GM21515 (cell line): ENCODE measurements at regions not wholly inside any gene's neighbourhood (a gene's known extent, or its start where the extent isn't known, plus 50 kb on each side); places are given as distances from the start of the nearest gene placed in this dataset.
"Not testable (repeated sequence)": the region's sequence is repeated elsewhere in the genome, so short reads cannot be mapped to it uniquely, and the experiment has no call there.

Experiments
- ATAC-seq: cut with Tn5 transposase; IDR thresholded peaks from one replicate; pipeline ENCODE4 v1.9.1; 2021; ENCODE audit not compliant: unreplicated experiment

- ATAC-seq = no peak
Observed at GRCh38 chr20:53891306-53891894, 179.0 kb downstream of the BCAS1 start.

GRCh38 chr20:53890443-53891305 lies 179.7 kb downstream of the BCAS1 start:
- no peak for ATAC-seq

GRCh38 chr20:53889411-53890148 lies 180.8 kb downstream of the BCAS1 start:
- ATAC-seq = no peak

- no peak for ATAC-seq
Observed at GRCh38 chr20:53888951-53889350, 181.4 kb downstream of the BCAS1 start.

GRCh38 chr20:53888510-53888909 lies 181.9 kb downstream of the BCAS1 start:
- ATAC-seq = no peak

- no peak for ATAC-seq
Observed at GRCh38 chr20:53887973-53888372, 182.4 kb downstream of the BCAS1 start.

GRCh38 chr20:53884859-53885541 lies 185.4 kb downstream of the BCAS1 start:
- no peak for ATAC-seq

GRCh38 chr20:53883098-53883911 lies 187.1 kb downstream of the BCAS1 start:
- no peak for ATAC-seq

- ATAC-seq = not testable (repeated sequence)
Observed at GRCh38 chr20:53882438-53882986, 187.9 kb downstream of the BCAS1 start.

- no peak for ATAC-seq
Observed at GRCh38 chr20:53881362-53881761, 189.0 kb downstream of the BCAS1 start.

- ATAC-seq = no peak
Observed at GRCh38 chr20:53880108-53880641, 190.2 kb downstream of the BCAS1 start.

GRCh38 chr20:53879048-53879684 lies 191.2 kb downstream of the BCAS1 start:
- ATAC-seq = no peak

- ATAC-seq = no peak
Observed at GRCh38 chr20:53878262-53879047, 191.9 kb downstream of the BCAS1 start.

GRCh38 chr20:53876956-53877355 lies 193.4 kb downstream of the BCAS1 start:
- no peak for ATAC-seq

- no peak for ATAC-seq
Observed at GRCh38 chr20:53876470-53876869, 193.9 kb downstream of the BCAS1 start.

GRCh38 chr20:53875452-53875851 lies 194.9 kb downstream of the BCAS1 start:
- ATAC-seq = no peak

- no peak for ATAC-seq
Observed at GRCh38 chr20:53874706-53875105, 195.7 kb downstream of the BCAS1 start.

GRCh38 chr20:53874104-53874503 lies 196.3 kb downstream of the BCAS1 start:
- ATAC-seq = no peak

GRCh38 chr20:53873230-53873604 lies 197.2 kb downstream of the BCAS1 start:
- no peak for ATAC-seq
